ENCODE measurements at regions not wholly inside any gene's neighbourhood (a gene's known extent, or its start where the extent isn't known, plus 50 kb on each side); places are given as distances from the start of the nearest gene placed in this dataset.
A peak's percentile ranks its signal among the peaks of the same experiment; 100 is the strongest.

DNA sequence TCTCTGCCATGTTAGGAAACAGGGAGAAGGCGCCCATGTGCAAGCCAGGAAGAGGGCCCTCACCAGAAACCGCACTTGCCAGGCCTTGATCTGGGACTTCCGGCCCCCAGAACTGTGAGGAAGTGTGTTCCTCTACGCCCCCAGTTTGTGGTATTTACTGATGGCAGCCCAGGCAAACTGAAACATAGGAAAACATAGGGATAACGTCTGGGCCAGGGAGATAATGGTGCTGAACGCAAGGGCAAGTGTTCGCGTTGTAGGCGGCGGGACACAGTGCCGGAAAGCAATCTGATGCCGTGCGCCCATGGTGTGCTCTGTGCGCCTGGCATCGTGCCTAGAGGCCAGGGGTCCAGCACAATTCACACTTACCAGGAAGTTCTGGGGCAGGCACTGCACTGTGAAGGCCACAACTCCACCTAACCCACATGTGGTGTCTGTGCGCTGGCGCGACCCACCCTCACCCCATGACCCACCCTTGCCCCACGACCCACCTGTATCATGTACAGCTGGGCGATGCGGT lies 53.6 kb downstream of the ARL6IP4 start:
- Histone ChIP-seq H3K9me2 (ENCODE audit: insufficient read depth, low read length) (no peaks in the 10 kb centered on the region), H3K4me3 (ENCODE audit: low read length) (no peak overlapping the region), H4K20me1 (ENCODE audit: insufficient read depth) (no peaks in the 10 kb centered on the region), H2AFZ (ENCODE audit: low read depth, low read length) (no peak overlapping the region), H3F3A (ENCODE audit: insufficient read depth, low read length, poor library complexity, severe bottlenecking) (no peaks in the 10 kb centered on the region), H3K36me3 (ENCODE audit: insufficient read depth, low read length) (no peaks in the 10 kb centered on the region), H3K79me2 (replicated peaks; ENCODE audit: insufficient read depth, low read length) (no peaks in the 10 kb centered on the region), H3K9ac (ENCODE audit: low read length) (peak overlapping the region; percentile 48), H3K27ac (ENCODE audit: low read length) (no peak overlapping the region), H3K4me2 (ENCODE audit: low read length) (no peak overlapping the region), H3K27me3 (ENCODE audit: insufficient read depth, low read depth, low read length) (no peaks in the 10 kb centered on the region), H3K9me3 (ENCODE audit: low read length) (no peaks in the 10 kb centered on the region)
- TF ChIP-seq, protein P1, sequence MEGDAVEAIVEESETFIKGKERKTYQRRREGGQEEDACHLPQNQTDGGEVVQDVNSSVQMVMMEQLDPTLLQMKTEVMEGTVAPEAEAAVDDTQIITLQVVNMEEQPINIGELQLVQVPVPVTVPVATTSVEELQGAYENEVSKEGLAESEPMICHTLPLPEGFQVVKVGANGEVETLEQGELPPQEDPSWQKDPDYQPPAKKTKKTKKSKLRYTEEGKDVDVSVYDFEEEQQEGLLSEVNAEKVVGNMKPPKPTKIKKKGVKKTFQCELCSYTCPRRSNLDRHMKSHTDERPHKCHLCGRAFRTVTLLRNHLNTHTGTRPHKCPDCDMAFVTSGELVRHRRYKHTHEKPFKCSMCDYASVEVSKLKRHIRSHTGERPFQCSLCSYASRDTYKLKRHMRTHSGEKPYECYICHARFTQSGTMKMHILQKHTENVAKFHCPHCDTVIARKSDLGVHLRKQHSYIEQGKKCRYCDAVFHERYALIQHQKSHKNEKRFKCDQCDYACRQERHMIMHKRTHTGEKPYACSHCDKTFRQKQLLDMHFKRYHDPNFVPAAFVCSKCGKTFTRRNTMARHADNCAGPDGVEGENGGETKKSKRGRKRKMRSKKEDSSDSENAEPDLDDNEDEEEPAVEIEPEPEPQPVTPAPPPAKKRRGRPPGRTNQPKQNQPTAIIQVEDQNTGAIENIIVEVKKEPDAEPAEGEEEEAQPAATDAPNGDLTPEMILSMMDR (IDR thresholded peaks at IDR 0.05; ENCODE audit: poor library complexity, severe bottlenecking), result no peak
- TF ChIP-seq EZH2 (IDR thresholded peaks at IDR 0.05; ENCODE audit: borderline replicate concordance, insufficient read depth, low read length, poor library complexity, severe bottlenecking), result no peak
- TF ChIP-seq, protein P2, sequence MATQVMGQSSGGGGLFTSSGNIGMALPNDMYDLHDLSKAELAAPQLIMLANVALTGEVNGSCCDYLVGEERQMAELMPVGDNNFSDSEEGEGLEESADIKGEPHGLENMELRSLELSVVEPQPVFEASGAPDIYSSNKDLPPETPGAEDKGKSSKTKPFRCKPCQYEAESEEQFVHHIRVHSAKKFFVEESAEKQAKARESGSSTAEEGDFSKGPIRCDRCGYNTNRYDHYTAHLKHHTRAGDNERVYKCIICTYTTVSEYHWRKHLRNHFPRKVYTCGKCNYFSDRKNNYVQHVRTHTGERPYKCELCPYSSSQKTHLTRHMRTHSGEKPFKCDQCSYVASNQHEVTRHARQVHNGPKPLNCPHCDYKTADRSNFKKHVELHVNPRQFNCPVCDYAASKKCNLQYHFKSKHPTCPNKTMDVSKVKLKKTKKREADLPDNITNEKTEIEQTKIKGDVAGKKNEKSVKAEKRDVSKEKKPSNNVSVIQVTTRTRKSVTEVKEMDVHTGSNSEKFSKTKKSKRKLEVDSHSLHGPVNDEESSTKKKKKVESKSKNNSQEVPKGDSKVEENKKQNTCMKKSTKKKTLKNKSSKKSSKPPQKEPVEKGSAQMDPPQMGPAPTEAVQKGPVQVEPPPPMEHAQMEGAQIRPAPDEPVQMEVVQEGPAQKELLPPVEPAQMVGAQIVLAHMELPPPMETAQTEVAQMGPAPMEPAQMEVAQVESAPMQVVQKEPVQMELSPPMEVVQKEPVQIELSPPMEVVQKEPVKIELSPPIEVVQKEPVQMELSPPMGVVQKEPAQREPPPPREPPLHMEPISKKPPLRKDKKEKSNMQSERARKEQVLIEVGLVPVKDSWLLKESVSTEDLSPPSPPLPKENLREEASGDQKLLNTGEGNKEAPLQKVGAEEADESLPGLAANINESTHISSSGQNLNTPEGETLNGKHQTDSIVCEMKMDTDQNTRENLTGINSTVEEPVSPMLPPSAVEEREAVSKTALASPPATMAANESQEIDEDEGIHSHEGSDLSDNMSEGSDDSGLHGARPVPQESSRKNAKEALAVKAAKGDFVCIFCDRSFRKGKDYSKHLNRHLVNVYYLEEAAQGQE (IDR thresholded peaks at IDR 0.05; ENCODE audit: borderline replicate concordance), result no peak
- no peak for TF ChIP-seq MXI1 (conservative IDR thresholded peaks at IDR 0.05; ENCODE audit: poor library complexity, severe bottlenecking)
- TF ChIP-seq POLR2AphosphoS5 (IDR thresholded peaks at IDR 0.05), result no peak
- TF ChIP-seq EP300 (conservative IDR thresholded peaks at IDR 0.05; ENCODE audit: poor library complexity, severe bottlenecking), result no peak
- TF ChIP-seq SMC3 (conservative IDR thresholded peaks at IDR 0.05; ENCODE audit: poor library complexity), result no peak
- no peak for TF ChIP-seq RAD21 (conservative IDR thresholded peaks at IDR 0.05)
- no peak for TF ChIP-seq TAF1 (IDR thresholded peaks at IDR 0.05; ENCODE audit: low read depth)

DNA sequence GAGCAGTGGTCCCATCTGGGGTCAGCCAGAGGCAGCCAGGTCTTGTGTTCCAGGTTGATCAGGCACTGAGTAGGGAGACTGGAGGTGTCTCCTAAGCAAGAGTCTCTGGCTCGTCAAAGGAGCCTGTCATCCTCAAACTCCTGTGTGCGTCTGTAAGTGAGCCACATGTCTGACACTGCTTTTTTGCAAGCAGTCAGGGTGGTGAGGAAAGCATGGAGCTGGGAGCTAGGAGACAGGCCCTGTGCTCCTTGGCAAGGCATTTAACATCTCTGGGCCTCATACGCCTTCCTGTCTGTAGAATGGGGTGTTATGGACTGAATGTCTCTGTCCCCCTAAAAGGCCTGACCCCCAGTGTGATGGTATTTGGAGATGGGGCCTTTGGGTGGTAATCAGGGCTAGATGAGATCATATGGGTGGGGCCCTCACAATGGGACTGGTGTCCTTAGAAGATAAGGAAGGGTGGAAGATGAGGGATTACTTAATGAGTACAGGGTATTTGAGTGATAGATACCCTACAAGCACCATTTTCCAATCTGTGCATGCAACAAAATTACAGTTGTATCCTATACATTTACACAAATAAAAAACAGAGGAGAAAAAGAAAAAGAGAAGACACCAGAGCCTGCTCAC lies 53.0 kb downstream of the ARL6IP4 start:
- Histone ChIP-seq H4K20me1 (ENCODE audit: insufficient read depth) (no peaks in the 10 kb centered on the region), H3K27me3 (ENCODE audit: insufficient read depth, low read depth, low read length) (no peaks in the 10 kb centered on the region), H3K9me2 (ENCODE audit: insufficient read depth, low read length) (no peaks in the 10 kb centered on the region), H3K36me3 (ENCODE audit: insufficient read depth, low read length) (no peaks in the 10 kb centered on the region), H3K27ac (ENCODE audit: low read length) (no peak overlapping the region), H3K4me2 (ENCODE audit: low read length) (no peak overlapping the region), H3K9me3 (ENCODE audit: low read length) (no peaks in the 10 kb centered on the region), H3K79me2 (replicated peaks; ENCODE audit: insufficient read depth, low read length) (no peaks in the 10 kb centered on the region), H2AFZ (ENCODE audit: low read depth, low read length) (no peak overlapping the region), H3F3A (ENCODE audit: insufficient read depth, low read length, poor library complexity, severe bottlenecking) (no peaks in the 10 kb centered on the region), H3K9ac (ENCODE audit: low read length) (no peak overlapping the region), H3K4me3 (ENCODE audit: low read length) (no peak overlapping the region)
- TF ChIP-seq RAD21 (conservative IDR thresholded peaks at IDR 0.05) (no peak), POLR2AphosphoS5 (IDR thresholded peaks at IDR 0.05) (no peak), SMC3 (conservative IDR thresholded peaks at IDR 0.05; ENCODE audit: poor library complexity) (no peak), TAF1 (IDR thresholded peaks at IDR 0.05; ENCODE audit: low read depth) (no peak), MXI1 (conservative IDR thresholded peaks at IDR 0.05; ENCODE audit: poor library complexity, severe bottlenecking) (no peak), EZH2 (IDR thresholded peaks at IDR 0.05; ENCODE audit: borderline replicate concordance, insufficient read depth, low read length, poor library complexity, severe bottlenecking) (no peak), EP300 (conservative IDR thresholded peaks at IDR 0.05; ENCODE audit: poor library complexity, severe bottlenecking) (no peak)
- TF ChIP-seq, protein P2 (IDR thresholded peaks at IDR 0.05; ENCODE audit: borderline replicate concordance), result no peak
- TF ChIP-seq, protein P1 (IDR thresholded peaks at IDR 0.05; ENCODE audit: poor library complexity, severe bottlenecking), result no peak
